ENCODE measurements at regions not wholly inside any gene's neighbourhood (a gene's known extent, or its start where the extent isn't known, plus 50 kb on each side); places are given as distances from the start of the nearest gene placed in this dataset.

- H4K5ac ChIP-seq (ENCODE audit: low read depth, low read length) = no peak overlapping the region
- no CpG with 5 or more reads among the region's 8 CpGs for WGBS, 2 experiments (ENCODE audit: extremely low coverage in 2 of 2, insufficient read length in 1 of 2)
- no peaks in the 10 kb centered on the region for H3K79me1 ChIP-seq (ENCODE audit: low read depth in 1 of 2, low read length in 2 of 2)
- no peaks in the 10 kb centered on the region for H3K36me3 ChIP-seq (ENCODE audit: control insufficient read depth, insufficient read depth, low read length)
- H3K4me2 ChIP-seq (ENCODE audit: low read depth, low read length) = no peak overlapping the region
- BruUV-seq (replicated peaks) = no TSS peak
- no peak overlapping the region for H3K56ac ChIP-seq (ENCODE audit: extremely low read depth, insufficient read depth, low read length)
- H3K27me3 ChIP-seq (ENCODE audit: control insufficient read depth, insufficient read depth, low read length) = no peaks in the 10 kb centered on the region
- ChIA-PET CTCF (interaction anchor here (0.6 kb wide), 1 partner anchor 9 kb away, joined by 3 read pairs; no protein-coding TSS in a partner anchor), POLR2A (ENCODE audit: unreplicated experiment) (no interaction called here)
- dilution Hi-C loops (cut with HindIII; ENCODE audit: low sequenced_read_pairs, unreplicated experiment) (no loop called here), intact Hi-C loops (cut with micrococcal nuclease) (loop anchor here (10.0 kb wide), 1 partner anchor 59 kb away; no protein-coding TSS in a partner anchor), in situ Hi-C loops (cut with MboI; ENCODE audit: low sequenced_read_pairs) (no loop called here)
- H2BK120ac ChIP-seq (ENCODE audit: low read depth, low read length) = no peak overlapping the region
- H2AK9ac ChIP-seq (replicated peaks; ENCODE audit: low read depth, low read length, poor library complexity) = no peak overlapping the region
- no peak overlapping the region for H2AK5ac ChIP-seq (ENCODE audit: low read depth, low read length)
- no peak overlapping the region for H3K23ac ChIP-seq (ENCODE audit: low read depth, low read length)
- peaks cover 2% of the 10 kb centered on the region; the same call in 1 of the 2 replicates for H3K9me3 ChIP-seq (ENCODE audit: control insufficient read depth, insufficient read depth, low read length)
- H3K27ac ChIP-seq (ENCODE audit: insufficient read depth, low read length) = no peak overlapping the region
- no peak overlapping the region for H2BK15ac ChIP-seq (ENCODE audit: low read depth, low read length)
- no peak overlapping the region for H3K9ac ChIP-seq (ENCODE audit: low read depth, low read length)
- ATAC-seq (ENCODE audit: low read depth) (no peak), DNase-seq (no peak)
- no peak overlapping the region for H3K4ac ChIP-seq (ENCODE audit: low read depth, low read length)
- no peak for TF ChIP-seq SMC3 (IDR thresholded peaks at IDR 0.05; ENCODE audit: low read depth, low read length)
- no peak for TF ChIP-seq CEBPB (IDR thresholded peaks at IDR 0.05; ENCODE audit: low read depth, low read length)
- TF ChIP-seq POLR2A (IDR thresholded peaks at IDR 0.05; ENCODE audit: low read depth, low read length) = no peak
- TF ChIP-seq CTCF (conservative IDR thresholded peaks at IDR 0.05; ENCODE audit: low read depth, low read length) = no peak
- no peak for TF ChIP-seq USF2 (IDR thresholded peaks at IDR 0.05; ENCODE audit: low read depth, low read length)
- no peak for TF ChIP-seq NFE2L2 (IDR thresholded peaks at IDR 0.05; ENCODE audit: low read depth, low read length)
- TF ChIP-seq MXI1 (IDR thresholded peaks at IDR 0.05; ENCODE audit: borderline replicate concordance, low read depth, low read length) = no peak
- no peak for TF ChIP-seq RCOR1 (IDR thresholded peaks at IDR 0.05; ENCODE audit: insufficient replicate concordance, low read length)
- no peak for TF ChIP-seq RFX5 (IDR thresholded peaks at IDR 0.05; ENCODE audit: low read depth, low read length)
- no peak for TF ChIP-seq ELK1 (IDR thresholded peaks at IDR 0.05; ENCODE audit: borderline replicate concordance, low read depth, low read length)
- TF ChIP-seq BHLHE40 (IDR thresholded peaks at IDR 0.05; ENCODE audit: low read depth, low read length) = no peak
- no peak for TF ChIP-seq CHD1 (IDR thresholded peaks at IDR 0.05; ENCODE audit: low read depth, low read length)
- no peak for TF ChIP-seq FOS (IDR thresholded peaks at IDR 0.05; ENCODE audit: low read depth, low read length)
- no peak for TF ChIP-seq RAD21 (IDR thresholded peaks at IDR 0.05; ENCODE audit: low read length)
- no peak for TF ChIP-seq MAFK (IDR thresholded peaks at IDR 0.05; ENCODE audit: low read depth, low read length)
- TF ChIP-seq MAZ (IDR thresholded peaks at IDR 0.05; ENCODE audit: borderline replicate concordance, low read depth, low read length) = no peak
- H2BK20ac ChIP-seq (ENCODE audit: low read depth, low read length) = no peak overlapping the region
- no peaks in the 10 kb centered on the region for H4K20me1 ChIP-seq (ENCODE audit: insufficient read depth, low read length)
- no peak overlapping the region for H3K14ac ChIP-seq (replicated peaks; ENCODE audit: low read depth, low read length)
- no peak overlapping the region for H2AFZ ChIP-seq (replicated peaks; ENCODE audit: low read length, poor library complexity)
- no peaks in the 10 kb centered on the region for H3K4me1 ChIP-seq (ENCODE audit: control insufficient read depth, insufficient read depth, low read length)
- no peak overlapping the region for H3K4me3 ChIP-seq (ENCODE audit: insufficient read depth, low read depth, low read length)
- no peak overlapping the region for H4K91ac ChIP-seq (ENCODE audit: insufficient read depth, low read depth, low read length)
- H2BK5ac ChIP-seq (ENCODE audit: low read depth, low read length, poor library complexity, severe bottlenecking) = no peak overlapping the region
- no peak overlapping the region for H4K8ac ChIP-seq (ENCODE audit: low read depth in 2 of 2, low read length in 2 of 2)
- no peaks in the 10 kb centered on the region for H3K9me1 ChIP-seq (ENCODE audit: insufficient read depth, low read length)
- no peak overlapping the region for H3K18ac ChIP-seq (ENCODE audit: low read depth, low read length)
Observed at GRCh38 chr15:25525741-25526140, 86.9 kb upstream of the UBE3A start.

Data from IMR-90 (cell line).